Neural cell (in vitro differentiated cells): ENCODE measurements at regions not wholly inside any gene's neighbourhood (a gene's known extent, or its start where the extent isn't known, plus 50 kb on each side); places are given as distances from the start of the nearest gene placed in this dataset.

ENCODE experiments used
- H2AFZ ChIP-seq: fragments of 200-600, 300-800 bp; sonication (generic), shearing (Covaris generic); 2 replicates; pipeline ENCODE4 v1.6.0; 2014; ENCODE audit warnings: low read depth, mild to moderate bottlenecking, antibody characterized with exemption, low read length, moderate library complexity
- H3F3A ChIP-seq: fragments of 200-600 bp; shearing (Covaris generic); 2 replicates; pipeline ENCODE4 v1.6.1; 2016; ENCODE audit warnings: mild to moderate bottlenecking, moderate library complexity, mixed read lengths, antibody characterized with exemption, low read length; ENCODE audit not compliant: insufficient read depth, poor library complexity, severe bottlenecking
- H3K27ac ChIP-seq: fragments of 200-600, 300-800 bp; sonication (generic), shearing (Covaris generic); 2 replicates; pipeline ENCODE4 v1.5.1; 2014; ENCODE audit warnings: mild to moderate bottlenecking, low read length, moderate library complexity
- H3K27me3 ChIP-seq: fragments of 300-800, 200-600 bp; sonication (generic), shearing (Covaris generic); 2 replicates; pipeline ENCODE4 v1.6.0; 2014; ENCODE audit warnings: mild to moderate bottlenecking, low read depth, low read length, moderate library complexity; ENCODE audit not compliant: insufficient read depth
- H3K36me3 ChIP-seq: fragments of 300-800, 200-600 bp; sonication (generic), shearing (Covaris generic); 2 replicates; pipeline ENCODE4 v1.5.1; 2014; ENCODE audit warnings: mild to moderate bottlenecking, antibody characterized with exemption, low read length, moderate library complexity; ENCODE audit not compliant: insufficient read depth
- H3K4me2 ChIP-seq: fragments of 300-800, 200-600 bp; sonication (generic), shearing (Covaris generic); 2 replicates; pipeline ENCODE4 v1.6.0; 2014; ENCODE audit warnings: mild to moderate bottlenecking, low read length
- H3K4me3 ChIP-seq: fragments of 300-800, 200-600 bp; sonication (generic), shearing (Covaris generic); 2 replicates; pipeline ENCODE4 v1.5.1; 2014; ENCODE audit warnings: mild to moderate bottlenecking, low read length, moderate library complexity
- H3K79me2 ChIP-seq: fragments of 200-600 bp; shearing (Covaris generic); replicated peaks from 2 replicates; pipeline ENCODE4 v1.6.0; 2014; ENCODE audit warnings: mild to moderate bottlenecking, low read length, moderate library complexity; ENCODE audit not compliant: insufficient read depth
- H3K9ac ChIP-seq: fragments of 300-800, 200-600 bp; sonication (generic), shearing (Covaris generic); 2 replicates; pipeline ENCODE4 v1.6.1; 2016; ENCODE audit warnings: mild to moderate bottlenecking, low read length, mixed read lengths
- H3K9me2 ChIP-seq: fragments of 200-600 bp; shearing (Covaris generic); 2 replicates; pipeline ENCODE4 v1.6.1; 2016; ENCODE audit warnings: mild to moderate bottlenecking, low read length, mixed read lengths; ENCODE audit not compliant: insufficient read depth
- H3K9me3 ChIP-seq: fragments of 200-600, 300-800 bp; sonication (generic), shearing (Covaris generic); 2 replicates; pipeline ENCODE4 v1.6.1; 2016; ENCODE audit warnings: mild to moderate bottlenecking, mixed run types, low read length, moderate library complexity, mixed read lengths
- H4K20me1 ChIP-seq: fragments of 200-600 bp; shearing (Covaris generic); 2 replicates; pipeline ENCODE4 v1.6.1; 2016; ENCODE audit warnings: mild to moderate bottlenecking, mixed run types; ENCODE audit not compliant: insufficient read depth
- CTCF ChIP-seq: fragments of 450-650 bp; IDR thresholded peaks from 2 replicates; pipeline ENCODE4 v1.5.1; 2014; ENCODE audit warnings: antibody characterized with exemption, mild to moderate bottlenecking, moderate library complexity; ENCODE audit not compliant: poor library complexity, severe bottlenecking
- EP300 ChIP-seq: fragments of 450-650 bp; conservative IDR thresholded peaks from 2 replicates; pipeline ENCODE4 v1.6.1; 2014; ENCODE audit warnings: antibody characterized with exemption, mild to moderate bottlenecking, moderate library complexity; ENCODE audit not compliant: poor library complexity, severe bottlenecking
- EZH2 ChIP-seq: fragments of 200-600, 300-800 bp; shearing (Covaris generic), sonication (generic); IDR thresholded peaks from 2 replicates; pipeline ENCODE4 v1.6.1; 2014; ENCODE audit warnings: antibody characterized with exemption, low read length, borderline replicate concordance, mild to moderate bottlenecking; ENCODE audit not compliant: insufficient read depth, poor library complexity, severe bottlenecking
- MXI1 ChIP-seq: fragments of 450-650 bp; conservative IDR thresholded peaks from 2 replicates; pipeline ENCODE4 v1.6.1; 2014; ENCODE audit warnings: antibody characterized with exemption, mild to moderate bottlenecking; ENCODE audit not compliant: poor library complexity, severe bottlenecking
- POLR2AphosphoS5 ChIP-seq: IDR thresholded peaks from 2 replicates; pipeline ENCODE4 v1.6.1; 2012
- RAD21 ChIP-seq: fragments of 450-650 bp; conservative IDR thresholded peaks from 2 replicates; pipeline ENCODE4 v1.6.1; 2014; ENCODE audit warnings: antibody characterized with exemption, mild to moderate bottlenecking, moderate library complexity
- REST ChIP-seq: IDR thresholded peaks from 2 replicates; pipeline ENCODE4 v1.6.1; 2012; ENCODE audit warnings: borderline replicate concordance
- SMC3 ChIP-seq: fragments of 450-650 bp; conservative IDR thresholded peaks from 2 replicates; pipeline ENCODE4 v1.6.1; 2014; ENCODE audit warnings: antibody characterized with exemption, mild to moderate bottlenecking, moderate library complexity; ENCODE audit not compliant: poor library complexity
- TAF1 ChIP-seq: IDR thresholded peaks from 2 replicates; pipeline ENCODE4 v1.6.1; 2012; ENCODE audit warnings: low read depth

- no peaks in the 10 kb centered on the region for H3F3A ChIP-seq
- no peak overlapping the region for H3K4me2 ChIP-seq
- TF ChIP-seq POLR2AphosphoS5 (no peak), TAF1 (no peak), RAD21 (no peak), MXI1 (no peak), EP300 (no peak), SMC3 (no peak), EZH2 (no peak), CTCF (no peak)
- H3K36me3 ChIP-seq, result no peaks in the 10 kb centered on the region
- no peaks in the 10 kb centered on the region for H3K9me2 ChIP-seq
- H2AFZ ChIP-seq, result no peak overlapping the region
- no peak overlapping the region for H3K27ac ChIP-seq
- H4K20me1 ChIP-seq, result no peaks in the 10 kb centered on the region
- H3K27me3 ChIP-seq, result no peaks in the 10 kb centered on the region
- H3K4me3 ChIP-seq, result no peak overlapping the region
- H3K9me3 ChIP-seq, result peaks cover 8% of the 10 kb centered on the region
- H3K79me2 ChIP-seq, result no peaks in the 10 kb centered on the region
- H3K9ac ChIP-seq, result no peak overlapping the region
Observed at GRCh38 chr10:124267911-124268549, 150.7 kb downstream of the OAT start.

GRCh38 chr10:124267231-124267885 is 151.4 kb downstream of the OAT start:
- Histone ChIP-seq H2AFZ (no peak overlapping the region), H3K27ac (no peak overlapping the region), H3K9me3 (peaks cover 3% of the 10 kb centered on the region), H3K4me2 (no peak overlapping the region), H3K36me3 (no peaks in the 10 kb centered on the region), H4K20me1 (no peaks in the 10 kb centered on the region), H3K27me3 (no peaks in the 10 kb centered on the region), H3K9ac (no peak overlapping the region), H3K79me2 (no peaks in the 10 kb centered on the region), H3K9me2 (no peaks in the 10 kb centered on the region), H3F3A (no peaks in the 10 kb centered on the region), H3K4me3 (no peak overlapping the region)
- TF ChIP-seq TAF1 (no peak), MXI1 (no peak), RAD21 (no peak), REST (no peak), EP300 (no peak), EZH2 (no peak), CTCF (no peak), POLR2AphosphoS5 (no peak), SMC3 (no peak)
